ENCODE measurements at regions not wholly inside any gene's neighbourhood (a gene's known extent, or its start where the extent isn't known, plus 50 kb on each side); places are given as distances from the start of the nearest gene placed in this dataset.
"Not testable (repeated sequence)": the region's sequence is repeated elsewhere in the genome, so short reads cannot be mapped to it uniquely, and the experiment has no call there.

- DNase-seq (ENCODE audit: low read depth), result not testable (repeated sequence)
These were observed 155.8 kb upstream of the FAM174A start for GRCh38 chr5:100379254-100379858.

- peak; percentile 31 for DNase-seq (ENCODE audit: low read depth)
These were observed 170.3 kb upstream of the FAM174A start for GRCh38 chr5:100364757-100365478.

GRCh38 chr5:100364343-100364742, 170.8 kb upstream of the FAM174A start:
- DNase-seq (ENCODE audit: low read depth), result not testable (repeated sequence)

GRCh38 chr5:100359998-100360397, 175.2 kb upstream of the FAM174A start:
- DNase-seq (ENCODE audit: low read depth), result not testable (repeated sequence)

- not testable (repeated sequence) for DNase-seq (ENCODE audit: low read depth)
These were observed 188.9 kb upstream of the FAM174A start for GRCh38 chr5:100346269-100346668.

GRCh38 chr5:100341485-100341884, 193.7 kb upstream of the FAM174A start:
- not testable (repeated sequence) for DNase-seq (ENCODE audit: low read depth)

GRCh38 chr5:100322483-100322882, 212.7 kb upstream of the FAM174A start:
- no peak for DNase-seq (ENCODE audit: low read depth)

GRCh38 chr5:100319885-100320284, 215.3 kb upstream of the FAM174A start:
- DNase-seq (ENCODE audit: low read depth), result no peak

GRCh38 chr5:100313657-100314056, 221.5 kb upstream of the FAM174A start:
- DNase-seq (ENCODE audit: low read depth), result no peak

- no peak for DNase-seq (ENCODE audit: low read depth)
These were observed 223.4 kb upstream of the FAM174A start for GRCh38 chr5:100311806-100312205.

- DNase-seq (ENCODE audit: low read depth), result no peak
These were observed 229.2 kb upstream of the FAM174A start for GRCh38 chr5:100306000-100306399.

- DNase-seq (ENCODE audit: low read depth), result no peak
These were observed 232.0 kb upstream of the FAM174A start for GRCh38 chr5:100303216-100303615.

GRCh38 chr5:100299261-100299660, 235.9 kb upstream of the FAM174A start:
- no peak for DNase-seq (ENCODE audit: low read depth)

- no peak for DNase-seq (ENCODE audit: low read depth)
These were observed 259.1 kb upstream of the FAM174A start for GRCh38 chr5:100276071-100276470.

- DNase-seq (ENCODE audit: low read depth), result no peak
These were observed 259.5 kb upstream of the FAM174A start for GRCh38 chr5:100275631-100276030.

- DNase-seq (ENCODE audit: low read depth), result no peak
These were observed 261.2 kb upstream of the FAM174A start for GRCh38 chr5:100273846-100274580.

- DNase-seq (ENCODE audit: low read depth), result peak; percentile 41
These were observed 265.0 kb upstream of the FAM174A start for GRCh38 chr5:100270023-100270771.

GRCh38 chr5:100260968-100261367, 274.2 kb upstream of the FAM174A start:
- DNase-seq (ENCODE audit: low read depth), result no peak

- no peak for DNase-seq (ENCODE audit: low read depth)
These were observed 282.2 kb upstream of the FAM174A start for GRCh38 chr5:100252944-100253343.

GRCh38 chr5:100252037-100252436, 283.1 kb upstream of the FAM174A start:
- DNase-seq (ENCODE audit: low read depth), result no peak

- DNase-seq (ENCODE audit: low read depth), result no peak
These were observed 285.3 kb upstream of the FAM174A start for GRCh38 chr5:100249884-100250269.

GRCh38 chr5:100249211-100249883, 285.8 kb upstream of the FAM174A start:
- no peak for DNase-seq (ENCODE audit: low read depth)
